GM12878 (cell line): ENCODE measurements at regions not wholly inside any gene's neighbourhood (a gene's known extent, or its start where the extent isn't known, plus 50 kb on each side); places are given as distances from the start of the nearest gene placed in this dataset.

ENCODE experiments used
- ATAC-seq: fragments of 200-7000 bp; cut with Tn5 transposase; 3 replicates; pipeline ENCODE4 v1.9.1; 2020; ENCODE audit warnings: mild to moderate bottlenecking, moderate library complexity
- BruUV-seq: library from RNA; stranded (reverse); fragments of 400-500 nt; replicated peaks from 2 replicates; lab custom pipeline; 2021; lab: Mats Ljungman, UMichigan
- CTCF ChIA-PET: fragments of 300-600 bp; sonication (Branson Sonifier 250); formaldehyde crosslinking; extraction: SDS; loops from one replicate; lab custom pipeline; 2021; ENCODE audit warnings: inconsistent platforms; lab: Yijun Ruan, JAX
- POLR2A ChIA-PET: fragments of 350-600 bp; formaldehyde crosslinking; extraction: SDS; loops from one replicate; lab custom pipeline; 2021; ENCODE audit warnings: inconsistent platforms; lab: Charles Lee
- RAD21 ChIA-PET: fragments of 300-600 bp; sonication (Branson Sonifier 250); formaldehyde crosslinking; loops from one replicate; lab custom pipeline; 2023; ENCODE audit warnings: antibody characterized with exemption; ENCODE audit not compliant: unreplicated experiment; lab: Charles Lee
- SMC1A ChIA-PET: fragments of 300-600 bp; sonication (Branson Sonifier 250); formaldehyde crosslinking; loops from one replicate; lab custom pipeline; 2023; ENCODE audit not compliant: unreplicated experiment, uncharacterized antibody; lab: Charles Lee
- DNase-seq: peaks from one replicate; pipeline ENCODE4 v3.0.0-alpha.2; 2011; ENCODE audit warnings: low read depth, low spot score
- FAIRE-seq: peaks from 3 replicates; lab custom pipeline; 2011; peaks lifted over from hg19 to GRCh38; lab: Jason Lieb, UNC
- H2AFZ ChIP-seq: 2 replicates; pipeline ENCODE4 v1.6.0; 2011; ENCODE audit warnings: low read depth, low read length, control low read depth; ENCODE audit not compliant: control insufficient read depth
- H3K27ac ChIP-seq: 2 replicates; pipeline ENCODE4 v1.5.1; 2011; ENCODE audit warnings: control low read depth; ENCODE audit not compliant: control insufficient read depth, insufficient read depth
- H3K27me3 ChIP-seq, 2 experiments: replicated peaks in 1 of 2; 2 replicates each; pipeline versions ENCODE4 v1.6.0 to v1.6.1; 2011; ENCODE audit warnings: low read length in 1 of 2; ENCODE audit not compliant: control insufficient read depth in 2 of 2, insufficient read depth in 2 of 2
- H3K36me3 ChIP-seq, 2 experiments: 2 replicates each; pipeline ENCODE4 v1.5.1; 2011; ENCODE audit warnings: low read length in 1 of 2; ENCODE audit not compliant: control insufficient read depth in 2 of 2, insufficient read depth in 2 of 2
- H3K4me1 ChIP-seq: 2 replicates; pipeline ENCODE4 v1.6.1; 2011; ENCODE audit warnings: mild to moderate bottlenecking, low read length, moderate library complexity, mixed read lengths; ENCODE audit not compliant: control insufficient read depth, insufficient read depth
- H3K4me2 ChIP-seq: 2 replicates; pipeline ENCODE4 v1.6.0; 2011; ENCODE audit warnings: control low read depth; ENCODE audit not compliant: control insufficient read depth, insufficient read depth
- H3K4me3 ChIP-seq: fragments of 200-600 bp; sonication (generic); 2 replicates; pipeline ENCODE4 v1.5.1; 2016
- H3K79me2 ChIP-seq: 2 replicates; pipeline ENCODE4 v1.6.0; 2011; ENCODE audit warnings: low read length; ENCODE audit not compliant: control insufficient read depth, insufficient read depth
- H3K9ac ChIP-seq: 2 replicates; pipeline ENCODE4 v1.8.0; 2011; ENCODE audit warnings: low read length, control low read depth, mixed read lengths; ENCODE audit not compliant: control insufficient read depth, insufficient read depth
- H3K9me3 ChIP-seq: replicated peaks from 3 replicates; pipeline ENCODE4 v1.5.1; 2011; ENCODE audit warnings: mild to moderate bottlenecking, low read length; ENCODE audit not compliant: control insufficient read depth, insufficient read depth
- H4K20me1 ChIP-seq: 2 replicates; pipeline ENCODE4 v1.6.0; 2011; ENCODE audit not compliant: control insufficient read depth, insufficient read depth
- BCL11A ChIP-seq: IDR thresholded peaks from 2 replicates; pipeline ENCODE4 v1.6.1; 2011; ENCODE audit warnings: low read depth, low read length
- MTA2 ChIP-seq: fragments of 450-650 bp; IDR thresholded peaks from 2 replicates; pipeline ENCODE4 v1.6.1; 2016; ENCODE audit warnings: low read depth, mild to moderate bottlenecking, moderate library complexity
- MTA3 ChIP-seq: IDR thresholded peaks from 2 replicates; pipeline ENCODE4 v1.6.1; 2012; ENCODE audit warnings: low read length, inconsistent platforms, borderline replicate concordance
- RUNX3 ChIP-seq: IDR thresholded peaks from 2 replicates; pipeline ENCODE4 v1.6.1; 2012; ENCODE audit warnings: low read length, inconsistent platforms
- ZNF274 ChIP-seq: IDR thresholded peaks from one replicate; pipeline ENCODE4 v1.8.0; 2011; ENCODE audit not compliant: insufficient read length, insufficient read depth
- WGBS: methylation state at CpG from one replicate; pipeline ENCODE4 v1.1.6; 2016; ENCODE audit warnings: low lambda C conversion rate; ENCODE audit not compliant: insufficient replicate concordance, insufficient coverage; ENCODE audit errors: missing lambda C conversion rate; 5-methylcytosine and 5-hydroxymethylcytosine counted together
- in situ Hi-C: fragments of 300-500 bp; cut with MboI; formaldehyde crosslinking; loops from 9 replicates; pipeline ENCODE4 v1.14.3; 2018; ENCODE audit warnings: mixed read lengths
- intact Hi-C: fragments of 100-400 bp; cut with micrococcal nuclease; formaldehyde crosslinking; loops from one replicate; pipeline ENCODE4 v1.14.2; 2022; ENCODE audit not compliant: unreplicated experiment
- TF ChIP-seq, protein P1 (sequence below): fragments of 450-650 bp; conservative IDR thresholded peaks from 2 replicates; pipeline ENCODE4 v1.6.1; 2017; ENCODE audit warnings: mild to moderate bottlenecking, moderate library complexity
- TF ChIP-seq, protein P2 (sequence below): fragments of 150-350 bp; IDR thresholded peaks from 2 replicates; pipeline ENCODE4 v1.6.1; 2016; ENCODE audit warnings: low read depth, low read length

DNA sequence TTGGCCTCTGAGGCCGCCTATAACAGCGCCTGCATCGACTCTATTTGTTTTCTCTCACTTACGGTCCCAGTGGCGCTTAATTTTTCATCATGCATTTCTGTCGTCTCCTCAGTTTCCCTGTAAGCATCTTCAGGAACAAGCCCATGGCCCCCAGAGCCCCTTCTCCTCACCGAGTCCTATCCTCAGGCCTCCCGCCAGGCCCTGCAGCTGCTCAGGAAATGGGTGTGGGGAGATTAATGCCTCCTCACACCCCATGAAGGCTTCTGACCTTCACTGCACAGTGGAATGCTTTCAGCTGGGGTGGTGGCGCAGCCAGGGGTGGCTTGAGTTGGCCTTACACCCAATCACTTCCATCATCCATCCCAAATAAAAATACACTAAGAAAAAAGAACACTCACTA, 260.4 kb downstream of the FAM43A start:
- in situ Hi-C loops = no loop called here
- 60% methylated on average over 9 of the region's 9 CpGs for WGBS
- SMC1A ChIA-PET = no interaction called here
- intact Hi-C loops = no loop called here
- H3K27me3 ChIP-seq = no peaks in the 10 kb centered on the region
- no peaks in the 10 kb centered on the region for H4K20me1 ChIP-seq
- DNase-seq = no peak
- H3K9ac ChIP-seq = no peak overlapping the region
- no peak for ATAC-seq
- H3K4me3 ChIP-seq = no peak overlapping the region
- no peak overlapping the region for H3K4me2 ChIP-seq
- RAD21 ChIA-PET = no interaction called here
- CTCF ChIA-PET = no interaction called here
- no peaks in the 10 kb centered on the region for H3K4me1 ChIP-seq
- no peaks in the 10 kb centered on the region for H3K9me3 ChIP-seq
- no TSS peak for BruUV-seq
- TF ChIP-seq, protein P1, sequence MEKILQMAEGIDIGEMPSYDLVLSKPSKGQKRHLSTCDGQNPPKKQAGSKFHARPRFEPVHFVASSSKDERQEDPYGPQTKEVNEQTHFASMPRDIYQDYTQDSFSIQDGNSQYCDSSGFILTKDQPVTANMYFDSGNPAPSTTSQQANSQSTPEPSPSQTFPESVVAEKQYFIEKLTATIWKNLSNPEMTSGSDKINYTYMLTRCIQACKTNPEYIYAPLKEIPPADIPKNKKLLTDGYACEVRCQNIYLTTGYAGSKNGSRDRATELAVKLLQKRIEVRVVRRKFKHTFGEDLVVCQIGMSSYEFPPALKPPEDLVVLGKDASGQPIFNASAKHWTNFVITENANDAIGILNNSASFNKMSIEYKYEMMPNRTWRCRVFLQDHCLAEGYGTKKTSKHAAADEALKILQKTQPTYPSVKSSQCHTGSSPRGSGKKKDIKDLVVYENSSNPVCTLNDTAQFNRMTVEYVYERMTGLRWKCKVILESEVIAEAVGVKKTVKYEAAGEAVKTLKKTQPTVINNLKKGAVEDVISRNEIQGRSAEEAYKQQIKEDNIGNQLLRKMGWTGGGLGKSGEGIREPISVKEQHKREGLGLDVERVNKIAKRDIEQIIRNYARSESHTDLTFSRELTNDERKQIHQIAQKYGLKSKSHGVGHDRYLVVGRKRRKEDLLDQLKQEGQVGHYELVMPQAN = no peak
- no peak for TF ChIP-seq BCL11A
- TF ChIP-seq MTA2 = no peak
- no peak for TF ChIP-seq RUNX3
- TF ChIP-seq MTA3 = no peak
- TF ChIP-seq ZNF274 = no peak
- TF ChIP-seq, protein P2, sequence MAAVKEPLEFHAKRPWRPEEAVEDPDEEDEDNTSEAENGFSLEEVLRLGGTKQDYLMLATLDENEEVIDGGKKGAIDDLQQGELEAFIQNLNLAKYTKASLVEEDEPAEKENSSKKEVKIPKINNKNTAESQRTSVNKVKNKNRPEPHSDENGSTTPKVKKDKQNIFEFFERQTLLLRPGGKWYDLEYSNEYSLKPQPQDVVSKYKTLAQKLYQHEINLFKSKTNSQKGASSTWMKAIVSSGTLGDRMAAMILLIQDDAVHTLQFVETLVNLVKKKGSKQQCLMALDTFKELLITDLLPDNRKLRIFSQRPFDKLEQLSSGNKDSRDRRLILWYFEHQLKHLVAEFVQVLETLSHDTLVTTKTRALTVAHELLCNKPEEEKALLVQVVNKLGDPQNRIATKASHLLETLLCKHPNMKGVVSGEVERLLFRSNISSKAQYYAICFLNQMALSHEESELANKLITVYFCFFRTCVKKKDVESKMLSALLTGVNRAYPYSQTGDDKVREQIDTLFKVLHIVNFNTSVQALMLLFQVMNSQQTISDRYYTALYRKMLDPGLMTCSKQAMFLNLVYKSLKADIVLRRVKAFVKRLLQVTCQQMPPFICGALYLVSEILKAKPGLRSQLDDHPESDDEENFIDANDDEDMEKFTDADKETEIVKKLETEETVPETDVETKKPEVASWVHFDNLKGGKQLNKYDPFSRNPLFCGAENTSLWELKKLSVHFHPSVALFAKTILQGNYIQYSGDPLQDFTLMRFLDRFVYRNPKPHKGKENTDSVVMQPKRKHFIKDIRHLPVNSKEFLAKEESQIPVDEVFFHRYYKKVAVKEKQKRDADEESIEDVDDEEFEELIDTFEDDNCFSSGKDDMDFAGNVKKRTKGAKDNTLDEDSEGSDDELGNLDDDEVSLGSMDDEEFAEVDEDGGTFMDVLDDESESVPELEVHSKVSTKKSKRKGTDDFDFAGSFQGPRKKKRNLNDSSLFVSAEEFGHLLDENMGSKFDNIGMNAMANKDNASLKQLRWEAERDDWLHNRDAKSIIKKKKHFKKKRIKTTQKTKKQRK = no peak
- POLR2A ChIA-PET = no interaction called here
- H3K27ac ChIP-seq = no peak overlapping the region
- no peak overlapping the region for H2AFZ ChIP-seq
- no peaks in the 10 kb centered on the region for H3K79me2 ChIP-seq
- H3K36me3 ChIP-seq = no peaks in the 10 kb centered on the region
- FAIRE-seq = no peak
